CD4-positive, alpha-beta T cell (primary cell): ENCODE measurements at regions not wholly inside any gene's neighbourhood (a gene's known extent, or its start where the extent isn't known, plus 50 kb on each side); places are given as distances from the start of the nearest gene placed in this dataset.

Experiments
- ATAC-seq: fragments of 200-7000 bp; cut with Tn5 transposase; one replicate; pipeline ENCODE4 v1.10.0; 2022; ENCODE audit warnings: mild to moderate bottlenecking; ENCODE audit not compliant: poor library complexity
- CTCF ChIA-PET: fragments of 350-600 bp; sonication (Branson Sonifier 250); formaldehyde crosslinking; loops from one replicate; lab custom pipeline; 2021; ENCODE audit warnings: antibody characterized with exemption, inconsistent platforms; lab: Charles Lee
- POLR2A ChIA-PET: fragments of 350-600 bp; sonication (Branson Sonifier 250); formaldehyde crosslinking; loops from one replicate; lab custom pipeline; 2021; ENCODE audit warnings: antibody characterized with exemption, inconsistent platforms; lab: Charles Lee
- DNase-seq, 14 experiments: peaks; one replicate each; pipeline ENCODE4 v3.0.0-alpha.2; 2013 to 2020; ENCODE audit warnings: mixed read lengths in 2 of 14
- H3K27ac ChIP-seq, 2 donors: one replicate each; pipeline versions ENCODE4 v1.5.1 to v1.7.0; 2013; ENCODE audit warnings: low read length in 2 of 2, low read depth in 1 of 2, mild to moderate bottlenecking in 1 of 2
- H3K27me3 ChIP-seq, 2 experiments: 1 replicate in 1 of 2; 2 replicates in 1 of 2; pipeline versions ENCODE4 v1.6.1 to v1.7.0; 2013; ENCODE audit warnings: low read length in 2 of 2, control low read depth in 1 of 2, mild to moderate bottlenecking in 1 of 2, moderate library complexity in 1 of 2; ENCODE audit not compliant: insufficient read depth in 2 of 2, control insufficient read depth in 1 of 2
- H3K36me3 ChIP-seq: one replicate; pipeline ENCODE4 v1.6.1; 2013; ENCODE audit warnings: low read length, control low read depth; ENCODE audit not compliant: insufficient read depth
- H3K4me1 ChIP-seq: one replicate; pipeline ENCODE4 v1.6.1; 2013; ENCODE audit warnings: low read length, control low read depth; ENCODE audit not compliant: insufficient read depth
- H3K4me3 ChIP-seq: one replicate; pipeline ENCODE4 v1.5.1; 2013; ENCODE audit warnings: mild to moderate bottlenecking, low read length, moderate library complexity
- H3K9me3 ChIP-seq, 2 experiments: 1 replicate in 1 of 2; 2 replicates in 1 of 2; pipeline versions ENCODE4 v1.6.1 to v1.7.0; 2013; ENCODE audit warnings: low read length in 2 of 2, mild to moderate bottlenecking in 2 of 2, control low read depth in 1 of 2, moderate library complexity in 1 of 2; ENCODE audit not compliant: control insufficient read depth in 1 of 2, insufficient read depth in 1 of 2
- H3K27ac Mint-ChIP-seq: one replicate; pipeline ENCODE4 v1.8.0; 2020; ENCODE audit warnings: mixed read lengths
- H3K27me3 Mint-ChIP-seq: one replicate; pipeline ENCODE4 v1.8.0; 2021; ENCODE audit warnings: mixed read lengths
- H3K36me3 Mint-ChIP-seq: one replicate; pipeline ENCODE4 v1.8.0; 2021; ENCODE audit warnings: low read depth, mixed read lengths
- H3K4me1 Mint-ChIP-seq: one replicate; pipeline ENCODE4 v1.8.0; 2021; ENCODE audit warnings: low read depth, mixed read lengths
- H3K4me3 Mint-ChIP-seq: one replicate; pipeline ENCODE4 v1.8.0; 2020; ENCODE audit warnings: mild to moderate bottlenecking, mixed read lengths
- H3K9me3 Mint-ChIP-seq: one replicate; pipeline ENCODE4 v1.8.0; 2020; ENCODE audit warnings: mixed read lengths
- CTCF ChIP-seq: fragments of 200-600 bp; IDR thresholded peaks from one replicate; pipeline ENCODE4 v1.8.0; 2022; ENCODE audit warnings: antibody characterized with exemption, mild to moderate bottlenecking
- intact Hi-C, 2 experiments: fragments of 100-400 bp; cut with DNase I in 1 of 2; cut with micrococcal nuclease in 1 of 2; formaldehyde crosslinking; loops; one replicate each; pipeline versions ENCODE4 v1.15.1 to v1.9.0; 2023 to 2025; cut with DNase I, micrococcal nuclease

GRCh38 chr22:26779108-26779507 lies 121.7 kb downstream of the MIAT start:
- Mint-ChIP-seq H3K27me3 (no peaks in the 10 kb centered on the region), H3K27ac (no peak overlapping the region), H3K36me3 (peaks cover 95% of the 10 kb centered on the region), H3K4me1 (no peaks in the 10 kb centered on the region), H3K4me3 (no peak overlapping the region), H3K9me3 (peaks cover 2% of the 10 kb centered on the region)
- ChIA-PET POLR2A (no interaction called here), CTCF (interaction anchor here (0.7 kb wide), 1 partner anchor 1712 kb away, joined by 3 read pairs; no protein-coding TSS in a partner anchor)
- no peak for DNase-seq
- Histone ChIP-seq H3K27ac (no peak overlapping the region), H3K4me1 (no peaks in the 10 kb centered on the region), H3K9me3 (no peaks in the 10 kb centered on the region), H3K4me3 (no peak overlapping the region), H3K36me3 (peaks cover 90% of the 10 kb centered on the region), H3K27me3 (no peaks in the 10 kb centered on the region)
- ATAC-seq = no peak
- no peak for TF ChIP-seq CTCF
- intact Hi-C loops = no loop called here

GRCh38 chr22:26779929-26780328 lies 122.5 kb downstream of the MIAT start:
- no peaks in the 10 kb centered on the region for H3K27me3 Mint-ChIP-seq
- Histone ChIP-seq H3K27ac (no peak overlapping the region), H3K9me3 (no peaks in the 10 kb centered on the region), H3K27me3 (no peaks in the 10 kb centered on the region), H3K36me3 (peaks cover 82% of the 10 kb centered on the region), H3K4me1 (no peaks in the 10 kb centered on the region), H3K4me3 (no peak overlapping the region)
- H3K36me3 Mint-ChIP-seq = peaks cover 95% of the 10 kb centered on the region
- no peaks in the 10 kb centered on the region for H3K9me3 Mint-ChIP-seq
- no peak for TF ChIP-seq CTCF
- H3K4me3 Mint-ChIP-seq = no peak overlapping the region
- ChIA-PET POLR2A (no interaction called here), CTCF (interaction anchor here (0.7 kb wide), 1 partner anchor 1711 kb away, joined by 3 read pairs; no protein-coding TSS in a partner anchor)
- DNase-seq = no peak
- no peak for ATAC-seq
- intact Hi-C loops = no loop called here
- no peaks in the 10 kb centered on the region for H3K4me1 Mint-ChIP-seq
- no peak overlapping the region for H3K27ac Mint-ChIP-seq

- ATAC-seq = no peak
- Mint-ChIP-seq H3K27ac (no peak overlapping the region), H3K4me1 (peaks cover 3% of the 10 kb centered on the region), H3K4me3 (no peak overlapping the region), H3K9me3 (no peaks in the 10 kb centered on the region), H3K27me3 (no peaks in the 10 kb centered on the region), H3K36me3 (peaks cover 95% of the 10 kb centered on the region)
- no peaks in the 10 kb centered on the region for H3K27me3 ChIP-seq
- H3K4me3 ChIP-seq = no peak overlapping the region
- DNase-seq = no peak
- peaks cover 77% of the 10 kb centered on the region for H3K36me3 ChIP-seq
- CTCF ChIA-PET = no interaction called here
- no peak for TF ChIP-seq CTCF
- intact Hi-C loops = no loop called here
- POLR2A ChIA-PET = no interaction called here
- H3K4me1 ChIP-seq = no peaks in the 10 kb centered on the region
- H3K27ac ChIP-seq = no peak overlapping the region
- no peaks in the 10 kb centered on the region for H3K9me3 ChIP-seq
Observed at GRCh38 chr22:26780521-26780920, 123.1 kb downstream of the MIAT start.
